Neutrophil (primary cell): ENCODE measurements at regions not wholly inside any gene's neighbourhood (a gene's known extent, or its start where the extent isn't known, plus 50 kb on each side); places are given as distances from the start of the nearest gene placed in this dataset.

Source experiments
- H3K27ac ChIP-seq: fragments of 200-600 bp; sonication (generic); 2 replicates; pipeline ENCODE4 v1.5.1; 2016; ENCODE audit warnings: mild to moderate bottlenecking, moderate library complexity
- H3K27me3 ChIP-seq: fragments of 200-600 bp; sonication (generic); 2 replicates; pipeline ENCODE4 v1.6.0; 2016; ENCODE audit warnings: mild to moderate bottlenecking
- H3K36me3 ChIP-seq: fragments of 200-600 bp; sonication (generic); 2 replicates; pipeline ENCODE4 v1.5.1; 2017
- H3K4me1 ChIP-seq, 2 experiments: fragments of 200-600 bp in 1 of 2; sonication (generic) in 1 of 2; 1 replicate in 1 of 2; 2 replicates in 1 of 2; pipeline versions ENCODE4 v1.5.1 to v1.6.1; 2013 to 2016; ENCODE audit warnings: low read depth in 1 of 2, low read length in 1 of 2, mild to moderate bottlenecking in 1 of 2, moderate library complexity in 1 of 2; ENCODE audit not compliant: control insufficient read depth in 1 of 2, insufficient read depth in 1 of 2
- H3K4me3 ChIP-seq, 2 experiments: fragments of 200-600 bp in 1 of 2; sonication (generic) in 1 of 2; 1 replicate in 1 of 2; 2 replicates in 1 of 2; pipeline ENCODE4 v1.5.1; 2013 to 2016; ENCODE audit warnings: low read depth in 1 of 2, low read length in 1 of 2, mild to moderate bottlenecking in 1 of 2, moderate library complexity in 1 of 2
- H3K9me3 ChIP-seq: fragments of 200-600 bp; sonication (generic); 2 replicates; pipeline ENCODE4 v1.5.1; 2016
- CTCF ChIP-seq: fragments of 200-600 bp; sonication (generic); IDR thresholded peaks from 2 replicates; pipeline ENCODE4 v1.5.1; 2016; ENCODE audit warnings: antibody characterized with exemption

GRCh38 chr2:58377181-58377580 lies 136.1 kb upstream of the FANCL start:
- Histone ChIP-seq H3K4me1 (no peaks in the 10 kb centered on the region), H3K36me3 (no peaks in the 10 kb centered on the region), H3K27me3 (no peaks in the 10 kb centered on the region), H3K27ac (no peak overlapping the region), H3K9me3 (no peaks in the 10 kb centered on the region), H3K4me3 (no peak overlapping the region)
- no peak for TF ChIP-seq CTCF

- Histone ChIP-seq H3K27ac (no peak overlapping the region), H3K4me3 (no peak overlapping the region), H3K36me3 (no peaks in the 10 kb centered on the region), H3K9me3 (no peaks in the 10 kb centered on the region), H3K4me1 (no peaks in the 10 kb centered on the region), H3K27me3 (no peaks in the 10 kb centered on the region)
- no peak for TF ChIP-seq CTCF
Observed at GRCh38 chr2:58376592-58376991, 135.5 kb upstream of the FANCL start.

- Histone ChIP-seq H3K27ac (no peak overlapping the region), H3K36me3 (no peaks in the 10 kb centered on the region), H3K4me1 (no peaks in the 10 kb centered on the region), H3K4me3 (no peak overlapping the region), H3K9me3 (no peaks in the 10 kb centered on the region), H3K27me3 (no peaks in the 10 kb centered on the region)
- TF ChIP-seq CTCF = no peak
Observed at GRCh38 chr2:58369594-58369993, 128.5 kb upstream of the FANCL start.

- no peaks in the 10 kb centered on the region for H3K27me3 ChIP-seq
- no peak overlapping the region for H3K27ac ChIP-seq
- H3K9me3 ChIP-seq = no peaks in the 10 kb centered on the region
- H3K4me3 ChIP-seq = no peak overlapping the region
- no peak for TF ChIP-seq CTCF
- H3K36me3 ChIP-seq = no peaks in the 10 kb centered on the region
- no peaks in the 10 kb centered on the region for H3K4me1 ChIP-seq
Observed at GRCh38 chr2:58364098-58364497, 123.0 kb upstream of the FANCL start.

GRCh38 chr2:58358026-58358425 lies 116.9 kb upstream of the FANCL start:
- TF ChIP-seq CTCF = no peak
- no peaks in the 10 kb centered on the region for H3K27me3 ChIP-seq

GRCh38 chr2:58357521-58357920 lies 116.4 kb upstream of the FANCL start:
- Histone ChIP-seq H3K27ac (no peak overlapping the region), H3K27me3 (no peaks in the 10 kb centered on the region), H3K4me1 (no peaks in the 10 kb centered on the region), H3K36me3 (no peaks in the 10 kb centered on the region), H3K9me3 (no peaks in the 10 kb centered on the region), H3K4me3 (no peak overlapping the region)
- no peak for TF ChIP-seq CTCF

More at GRCh38 chr2:58358026-58358425, 116.9 kb upstream of the FANCL start:
- no peak overlapping the region for H3K27ac ChIP-seq
- H3K4me1 ChIP-seq = no peaks in the 10 kb centered on the region
- no peak overlapping the region for H3K4me3 ChIP-seq
- no peaks in the 10 kb centered on the region for H3K36me3 ChIP-seq
- no peaks in the 10 kb centered on the region for H3K9me3 ChIP-seq
